NB4 (cell line): ENCODE measurements at regions not wholly inside any gene's neighbourhood (a gene's known extent, or its start where the extent isn't known, plus 50 kb on each side); places are given as distances from the start of the nearest gene placed in this dataset.
A peak's percentile ranks its signal among the peaks of the same experiment; 100 is the strongest.

Experiments used
- DNase-seq: peaks from one replicate; pipeline ENCODE4 v3.0.0; 2010; ENCODE audit warnings: low read depth
- H3K4me3 ChIP-seq: one replicate; pipeline ENCODE4 v1.5.1; 2011; ENCODE audit warnings: mild to moderate bottlenecking, low read depth, low read length, moderate library complexity
- CTCF ChIP-seq: IDR thresholded peaks from one replicate; pipeline ENCODE4 v1.5.1; 2012; ENCODE audit warnings: low read depth, low read length
- MAX ChIP-seq: IDR thresholded peaks from 2 replicates; pipeline ENCODE4 v1.6.1; 2011; ENCODE audit warnings: low read depth, low read length
- MYC ChIP-seq: IDR thresholded peaks from 2 replicates; pipeline ENCODE4 v1.6.1; 2011; ENCODE audit warnings: low read depth, low read length
- POLR2A ChIP-seq: IDR thresholded peaks from 2 replicates; pipeline ENCODE4 v1.6.1; 2011; ENCODE audit warnings: mild to moderate bottlenecking; ENCODE audit not compliant: insufficient read length; ENCODE audit errors: extremely low read depth

- DNase-seq, result no peak
- no peak overlapping the region for H3K4me3 ChIP-seq
- TF ChIP-seq MAX (no peak), MYC (no peak), CTCF (no peak), POLR2A (no peak)
Measured at GRCh38 chr5:99025298-99026045, 96.7 kb upstream of the CHD1 start.

- no peak overlapping the region for H3K4me3 ChIP-seq
- no peak for TF ChIP-seq CTCF
- no peak for TF ChIP-seq MAX
- no peak for TF ChIP-seq MYC
- TF ChIP-seq POLR2A, result no peak
- DNase-seq, result no peak
Measured at GRCh38 chr5:99023330-99023729, 94.5 kb upstream of the CHD1 start.

- no peak overlapping the region for H3K4me3 ChIP-seq
- DNase-seq, result no peak
- TF ChIP-seq MYC (no peak), MAX (no peak), POLR2A (no peak), CTCF (no peak)
Measured at GRCh38 chr5:99022250-99022649, 93.4 kb upstream of the CHD1 start.

- no peak for TF ChIP-seq MYC
- no peak for TF ChIP-seq CTCF
- TF ChIP-seq MAX, result no peak
- no peak for TF ChIP-seq POLR2A
- no peak overlapping the region for H3K4me3 ChIP-seq
- DNase-seq, result no peak
Measured at GRCh38 chr5:99020698-99021048, 91.9 kb upstream of the CHD1 start.

- DNase-seq, result peak; percentile 73
- H3K4me3 ChIP-seq, result no peak overlapping the region
- no peak for TF ChIP-seq CTCF
- peak; percentile 69 for TF ChIP-seq MYC
- no peak for TF ChIP-seq MAX
Measured at GRCh38 chr5:99019812-99020697, 91.2 kb upstream of the CHD1 start.
